ENCODE measurements at regions not wholly inside any gene's neighbourhood (a gene's known extent, or its start where the extent isn't known, plus 50 kb on each side); places are given as distances from the start of the nearest gene placed in this dataset.
"Not testable (repeated sequence)": the region's sequence is repeated elsewhere in the genome, so short reads cannot be mapped to it uniquely, and the experiment has no call there.

DNA sequence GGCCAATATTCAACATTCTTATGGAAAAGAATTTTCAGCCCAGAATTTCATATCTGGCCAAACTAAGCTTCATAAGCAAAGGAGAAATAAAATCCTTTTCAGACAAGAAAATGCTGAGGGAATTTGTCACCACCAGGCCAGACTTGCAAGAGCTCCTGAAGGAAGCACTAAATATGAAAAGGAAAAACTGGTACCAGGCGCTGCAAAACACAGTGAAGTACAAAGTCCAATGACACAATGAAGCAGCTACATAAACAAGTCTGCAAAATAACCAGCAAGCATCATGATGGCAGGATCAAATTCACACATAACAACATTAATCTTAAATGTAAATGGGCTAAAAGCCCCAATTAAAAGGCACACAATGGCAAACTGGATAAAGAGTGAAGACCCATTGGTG is 126.2 kb downstream of the MTERF1 start:
- TF ChIP-seq ZNF253 (CRISPR knock-in tag; IDR thresholded peaks at IDR 0.05; ENCODE audit: borderline replicate concordance); SP1 (IDR thresholded peaks at IDR 0.05); SP1 (CRISPR knock-in tag; IDR thresholded peaks at IDR 0.05); HNRNPLL (IDR thresholded peaks at IDR 0.05; ENCODE audit: low read depth, low read length, poor library complexity, severe bottlenecking); ZNF792 (CRISPR knock-in tag; IDR thresholded peaks at IDR 0.05); PPARG (CRISPR knock-in tag; conservative IDR thresholded peaks at IDR 0.05); TBL1XR1 (IDR thresholded peaks at IDR 0.05; ENCODE audit: borderline replicate concordance, low read length, partially characterized antibody): not testable (repeated sequence)
- TF ChIP-seq, protein P1, sequence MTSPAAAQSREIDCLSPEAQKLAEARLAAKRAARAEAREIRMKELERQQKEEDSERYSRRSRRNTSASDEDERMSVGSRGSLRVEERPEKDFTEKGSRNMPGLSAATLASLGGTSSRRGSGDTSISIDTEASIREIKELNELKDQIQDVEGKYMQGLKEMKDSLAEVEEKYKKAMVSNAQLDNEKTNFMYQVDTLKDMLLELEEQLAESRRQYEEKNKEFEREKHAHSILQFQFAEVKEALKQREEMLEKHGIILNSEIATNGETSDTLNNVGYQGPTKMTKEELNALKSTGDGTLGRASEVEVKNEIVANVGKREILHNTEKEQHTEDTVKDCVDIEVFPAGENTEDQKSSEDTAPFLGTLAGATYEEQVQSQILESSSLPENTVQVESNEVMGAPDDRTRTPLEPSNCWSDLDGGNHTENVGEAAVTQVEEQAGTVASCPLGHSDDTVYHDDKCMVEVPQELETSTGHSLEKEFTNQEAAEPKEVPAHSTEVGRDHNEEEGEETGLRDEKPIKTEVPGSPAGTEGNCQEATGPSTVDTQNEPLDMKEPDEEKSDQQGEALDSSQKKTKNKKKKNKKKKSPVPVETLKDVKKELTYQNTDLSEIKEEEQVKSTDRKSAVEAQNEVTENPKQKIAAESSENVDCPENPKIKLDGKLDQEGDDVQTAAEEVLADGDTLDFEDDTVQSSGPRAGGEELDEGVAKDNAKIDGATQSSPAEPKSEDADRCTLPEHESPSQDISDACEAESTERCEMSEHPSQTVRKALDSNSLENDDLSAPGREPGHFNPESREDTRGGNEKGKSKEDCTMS (CRISPR knock-in tag; conservative IDR thresholded peaks at IDR 0.05), result not testable (repeated sequence)

Measured in HepG2 (cell line).